ENCODE measurements at regions not wholly inside any gene's neighbourhood (a gene's known extent, or its start where the extent isn't known, plus 50 kb on each side); places are given as distances from the start of the nearest gene placed in this dataset.
"Not testable (repeated sequence)": the region's sequence is repeated elsewhere in the genome, so short reads cannot be mapped to it uniquely, and the experiment has no call there.

GRCh38 chr18:8501044-8501443 is 108.2 kb upstream of the RAB12 start:
- no peak for DNase-seq

GRCh38 chr18:8503248-8503647 is 106.0 kb upstream of the RAB12 start:
- DNase-seq: no peak

- no peak for DNase-seq
Observed at GRCh38 chr18:8504424-8504823, 104.8 kb upstream of the RAB12 start.

- no peak for DNase-seq
Observed at GRCh38 chr18:8504880-8505435, 104.3 kb upstream of the RAB12 start.

- no peak for DNase-seq
Observed at GRCh38 chr18:8506251-8507049, 102.8 kb upstream of the RAB12 start.

- no peak for DNase-seq
Observed at GRCh38 chr18:8507361-8507760, 101.9 kb upstream of the RAB12 start.

- DNase-seq: no peak
Observed at GRCh38 chr18:8507915-8508705, 101.1 kb upstream of the RAB12 start.

GRCh38 chr18:8513249-8513648 is 96.0 kb upstream of the RAB12 start:
- no peak for DNase-seq

GRCh38 chr18:8514409-8514808 is 94.8 kb upstream of the RAB12 start:
- no peak for DNase-seq

- DNase-seq: no peak
Observed at GRCh38 chr18:8515142-8515865, 93.9 kb upstream of the RAB12 start.

- no peak for DNase-seq
Observed at GRCh38 chr18:8516371-8517250, 92.6 kb upstream of the RAB12 start.

GRCh38 chr18:8517276-8517675 is 92.0 kb upstream of the RAB12 start:
- no peak for DNase-seq

GRCh38 chr18:8519102-8519501 is 90.1 kb upstream of the RAB12 start:
- DNase-seq: no peak

- no peak for DNase-seq
Observed at GRCh38 chr18:8520266-8520665, 89.0 kb upstream of the RAB12 start.

GRCh38 chr18:8522756-8523155 is 86.5 kb upstream of the RAB12 start:
- DNase-seq: no peak

- no peak for DNase-seq
Observed at GRCh38 chr18:8525692-8526091, 83.5 kb upstream of the RAB12 start.

GRCh38 chr18:8526332-8526731 is 82.9 kb upstream of the RAB12 start:
- DNase-seq: no peak

- DNase-seq: no peak
Observed at GRCh38 chr18:8529609-8530008, 79.6 kb upstream of the RAB12 start.

GRCh38 chr18:8531084-8531483 is 78.2 kb upstream of the RAB12 start:
- DNase-seq: not testable (repeated sequence)

GRCh38 chr18:8536231-8536630 is 73.0 kb upstream of the RAB12 start:
- DNase-seq: no peak

- DNase-seq: no peak
Observed at GRCh38 chr18:8536922-8537321, 72.3 kb upstream of the RAB12 start.

GRCh38 chr18:8537400-8537799 is 71.8 kb upstream of the RAB12 start:
- no peak for DNase-seq

Data from stimulated activated CD4-positive, alpha-beta T cell treated with anti-CD3 and anti-CD28 coated beads, Interleukin-2, amount 100 ng/mL, for 48 hours (primary cell).